Fibroblast of lung (primary cell): ENCODE measurements at regions not wholly inside any gene's neighbourhood (a gene's known extent, or its start where the extent isn't known, plus 50 kb on each side); places are given as distances from the start of the nearest gene placed in this dataset.

Experiments
- EZH2 ChIP-seq: IDR thresholded peaks from 2 replicates; pipeline ENCODE4 v1.5.1; 2012; ENCODE audit warnings: low read length, control low read depth, mild to moderate bottlenecking; ENCODE audit errors: missing control alignments
- TF ChIP-seq, protein P1 (sequence below), 2 donors: IDR thresholded peaks in 1 of 2; conservative IDR thresholded peaks in 1 of 2; 1 replicate in 1 of 2; 2 replicates in 1 of 2; pipeline ENCODE4 v1.5.1; 2011 to 2012; ENCODE audit warnings: low read length in 2 of 2, control low read depth in 1 of 2, inconsistent platforms in 1 of 2, low read depth in 1 of 2, mild to moderate bottlenecking in 1 of 2

DNA sequence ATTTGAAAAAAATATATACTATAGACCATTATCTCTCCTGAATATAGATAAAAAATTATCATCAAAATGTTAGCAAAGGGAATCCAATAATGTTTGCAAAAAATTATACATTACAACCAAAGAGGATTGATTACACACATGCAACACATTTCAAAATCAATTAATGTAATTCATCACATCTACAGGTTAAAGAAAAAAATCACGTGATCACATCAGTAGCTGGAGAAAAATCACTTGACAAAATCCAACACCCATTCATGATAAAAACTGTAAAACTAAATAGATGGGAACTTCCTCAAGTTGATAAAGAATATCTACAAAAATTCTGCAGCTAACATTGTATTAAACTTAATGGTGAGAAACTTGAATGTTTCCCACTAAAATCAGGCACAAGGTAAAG, 1047.5 kb upstream of the CNTNAP5 start:
- TF ChIP-seq, protein P1, sequence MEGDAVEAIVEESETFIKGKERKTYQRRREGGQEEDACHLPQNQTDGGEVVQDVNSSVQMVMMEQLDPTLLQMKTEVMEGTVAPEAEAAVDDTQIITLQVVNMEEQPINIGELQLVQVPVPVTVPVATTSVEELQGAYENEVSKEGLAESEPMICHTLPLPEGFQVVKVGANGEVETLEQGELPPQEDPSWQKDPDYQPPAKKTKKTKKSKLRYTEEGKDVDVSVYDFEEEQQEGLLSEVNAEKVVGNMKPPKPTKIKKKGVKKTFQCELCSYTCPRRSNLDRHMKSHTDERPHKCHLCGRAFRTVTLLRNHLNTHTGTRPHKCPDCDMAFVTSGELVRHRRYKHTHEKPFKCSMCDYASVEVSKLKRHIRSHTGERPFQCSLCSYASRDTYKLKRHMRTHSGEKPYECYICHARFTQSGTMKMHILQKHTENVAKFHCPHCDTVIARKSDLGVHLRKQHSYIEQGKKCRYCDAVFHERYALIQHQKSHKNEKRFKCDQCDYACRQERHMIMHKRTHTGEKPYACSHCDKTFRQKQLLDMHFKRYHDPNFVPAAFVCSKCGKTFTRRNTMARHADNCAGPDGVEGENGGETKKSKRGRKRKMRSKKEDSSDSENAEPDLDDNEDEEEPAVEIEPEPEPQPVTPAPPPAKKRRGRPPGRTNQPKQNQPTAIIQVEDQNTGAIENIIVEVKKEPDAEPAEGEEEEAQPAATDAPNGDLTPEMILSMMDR (conservative IDR thresholded peaks at IDR 0.05 in 1 of 2, IDR thresholded peaks at IDR 0.05 in 1 of 2; ENCODE audit: low read depth in 1 of 2, low read length in 2 of 2), result no peak
- no peak for TF ChIP-seq EZH2
